ENCODE measurements at regions not wholly inside any gene's neighbourhood (a gene's known extent, or its start where the extent isn't known, plus 50 kb on each side); places are given as distances from the start of the nearest gene placed in this dataset.

DNA sequence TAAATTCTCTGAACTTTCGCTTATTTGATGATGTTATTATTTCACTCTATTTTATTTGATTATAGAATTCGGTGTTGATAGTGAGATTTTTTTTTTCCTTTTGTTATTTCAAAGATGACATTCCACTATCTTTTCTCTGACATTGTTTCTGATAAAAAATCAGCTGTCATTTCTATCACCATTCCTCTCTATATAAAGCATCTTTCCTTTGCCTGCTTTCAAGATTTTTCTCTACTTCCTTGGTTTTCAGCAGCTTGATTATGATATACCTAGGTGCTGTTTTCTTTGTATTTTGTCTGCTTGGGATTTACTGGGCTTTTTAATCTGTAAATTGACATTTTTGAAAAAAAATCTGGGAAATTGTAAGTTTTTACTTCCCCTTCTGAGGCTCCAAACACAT lies 344.0 kb downstream of the HLX start:
- Mint-ChIP-seq H3K9me3 (ENCODE audit: low read depth) (peaks cover 27% of the 10 kb centered on the region), H3K4me1 (ENCODE audit: low read depth) (no peaks in the 10 kb centered on the region), H3K27ac (no peak overlapping the region), H3K4me3 (no peak overlapping the region), H3K27me3 (peaks cover 9% of the 10 kb centered on the region), H3K36me3 (peaks cover 2% of the 10 kb centered on the region)

DNA sequence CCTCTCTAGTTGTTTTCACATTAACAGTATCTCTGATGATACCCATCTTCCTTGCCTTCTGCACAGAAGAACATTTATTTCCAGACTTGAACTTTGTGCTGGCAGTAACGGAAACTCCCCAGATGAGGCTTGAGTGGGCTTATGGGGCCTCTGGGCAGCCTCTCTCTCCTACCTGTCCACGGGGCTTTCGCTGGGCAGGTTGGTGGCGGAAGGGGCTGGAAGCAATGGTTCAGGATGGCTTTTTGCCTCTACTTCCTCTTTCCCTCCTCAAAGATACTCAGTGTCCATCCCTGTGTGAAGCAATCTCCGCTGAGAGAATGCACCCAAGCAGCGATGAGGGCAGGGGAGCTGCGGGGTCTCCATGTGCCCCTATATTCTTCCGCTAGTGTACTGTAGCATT lies 348.2 kb downstream of the HLX start:
- Mint-ChIP-seq H3K9me3 (ENCODE audit: low read depth) (peaks cover 27% of the 10 kb centered on the region), H3K27ac (no peak overlapping the region), H3K4me3 (no peak overlapping the region), H3K36me3 (peaks cover 2% of the 10 kb centered on the region), H3K27me3 (peaks cover 6% of the 10 kb centered on the region), H3K4me1 (ENCODE audit: low read depth) (no peaks in the 10 kb centered on the region)

- Mint-ChIP-seq H3K4me3 (no peak overlapping the region), H3K36me3 (peaks cover 2% of the 10 kb centered on the region), H3K27ac (no peak overlapping the region), H3K9me3 (ENCODE audit: low read depth) (peaks cover 27% of the 10 kb centered on the region), H3K27me3 (peaks cover 6% of the 10 kb centered on the region), H3K4me1 (ENCODE audit: low read depth) (no peaks in the 10 kb centered on the region)
These were observed 348.7 kb downstream of the HLX start for GRCh38 chr1:221227872-221228337.

- H3K27ac Mint-ChIP-seq = no peak overlapping the region
- H3K27me3 Mint-ChIP-seq = peaks cover 6% of the 10 kb centered on the region
- H3K9me3 Mint-ChIP-seq (ENCODE audit: low read depth) = peaks cover 22% of the 10 kb centered on the region
- H3K36me3 Mint-ChIP-seq = peaks cover 2% of the 10 kb centered on the region
- no peaks in the 10 kb centered on the region for H3K4me1 Mint-ChIP-seq (ENCODE audit: low read depth)
- no peak overlapping the region for H3K4me3 Mint-ChIP-seq
These were observed 349.4 kb downstream of the HLX start for GRCh38 chr1:221228594-221228993.

- Mint-ChIP-seq H3K4me1 (ENCODE audit: low read depth) (no peaks in the 10 kb centered on the region), H3K4me3 (no peak overlapping the region), H3K36me3 (peaks cover 2% of the 10 kb centered on the region), H3K27ac (no peak overlapping the region), H3K9me3 (ENCODE audit: low read depth) (peaks cover 6% of the 10 kb centered on the region), H3K27me3 (peaks cover 6% of the 10 kb centered on the region)
These were observed 351.4 kb downstream of the HLX start for GRCh38 chr1:221230605-221231004.

DNA sequence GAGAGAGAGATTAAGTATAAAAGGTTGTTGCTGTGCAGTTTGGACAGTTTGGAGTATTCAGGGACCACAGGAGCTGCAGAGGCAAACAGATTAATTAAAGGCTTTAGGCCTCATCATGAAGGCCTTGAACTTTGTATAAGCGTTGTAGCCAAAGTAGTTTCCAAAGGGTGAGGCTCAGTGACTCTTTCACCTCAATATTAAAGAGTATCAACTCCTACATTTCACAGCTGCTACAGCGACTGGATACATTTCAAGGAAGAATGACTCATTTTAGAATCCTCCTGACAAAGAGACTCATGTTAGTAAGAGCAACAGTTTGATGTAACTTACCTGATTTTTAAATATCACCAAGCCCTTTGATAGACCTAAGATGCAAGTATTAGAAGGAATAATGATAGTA lies 355.5 kb downstream of the HLX start:
- no peaks in the 10 kb centered on the region for H3K36me3 Mint-ChIP-seq
- H3K4me3 Mint-ChIP-seq = no peak overlapping the region
- peaks cover 1% of the 10 kb centered on the region for H3K27me3 Mint-ChIP-seq
- H3K9me3 Mint-ChIP-seq (ENCODE audit: low read depth) = no peaks in the 10 kb centered on the region
- no peaks in the 10 kb centered on the region for H3K4me1 Mint-ChIP-seq (ENCODE audit: low read depth)
- no peak overlapping the region for H3K27ac Mint-ChIP-seq

DNA sequence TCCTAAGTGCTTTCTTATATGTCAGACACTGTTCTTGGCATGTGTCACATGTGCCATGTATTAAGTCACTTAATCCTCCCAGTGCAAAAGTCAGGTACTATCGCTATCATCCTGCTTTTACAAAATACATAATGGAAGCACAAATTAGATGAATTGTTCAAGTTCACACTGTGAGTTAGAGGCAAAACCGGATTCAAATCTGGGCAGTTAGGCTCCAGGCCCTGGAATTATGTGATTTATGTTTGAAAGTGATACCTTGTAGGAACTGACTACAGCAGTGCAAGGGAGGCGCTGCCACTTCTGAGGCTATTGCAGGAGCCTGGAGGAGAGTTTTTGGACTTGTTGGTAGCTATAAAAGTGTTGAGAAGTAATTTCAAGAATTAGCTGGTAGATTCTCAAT lies 358.3 kb downstream of the HLX start:
- Mint-ChIP-seq H3K9me3 (ENCODE audit: low read depth) (no peaks in the 10 kb centered on the region), H3K36me3 (no peaks in the 10 kb centered on the region), H3K27me3 (peaks cover 4% of the 10 kb centered on the region), H3K4me1 (ENCODE audit: low read depth) (no peaks in the 10 kb centered on the region), H3K27ac (no peak overlapping the region), H3K4me3 (no peak overlapping the region)

DNA sequence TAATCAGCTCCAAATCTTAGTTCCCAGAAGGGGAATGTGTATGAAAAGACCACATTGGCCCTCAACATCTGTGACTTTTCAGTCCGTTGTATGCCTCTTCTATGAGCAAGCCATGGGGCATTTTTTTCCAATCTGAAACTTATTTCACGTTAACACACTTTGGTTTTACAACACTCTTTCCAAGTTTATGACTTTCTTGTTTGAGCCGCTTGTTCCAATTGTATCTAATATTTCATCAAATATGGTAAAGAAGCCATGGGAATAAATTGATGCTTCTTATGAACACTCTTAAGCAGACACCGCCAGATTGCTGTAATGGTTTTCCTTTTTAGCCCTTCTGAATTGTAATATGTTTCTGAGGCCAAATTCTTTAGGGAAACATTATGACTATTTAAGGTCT lies 359.9 kb downstream of the HLX start:
- H3K4me3 Mint-ChIP-seq = no peak overlapping the region
- no peaks in the 10 kb centered on the region for H3K9me3 Mint-ChIP-seq (ENCODE audit: low read depth)

GRCh38 chr1:221239792-221240191 lies 360.5 kb downstream of the HLX start:
- H3K9me3 Mint-ChIP-seq (ENCODE audit: low read depth) = no peaks in the 10 kb centered on the region
- no peak overlapping the region for H3K27ac Mint-ChIP-seq
- no peak overlapping the region for H3K4me3 Mint-ChIP-seq
- H3K4me1 Mint-ChIP-seq (ENCODE audit: low read depth) = no peaks in the 10 kb centered on the region
- H3K36me3 Mint-ChIP-seq = no peaks in the 10 kb centered on the region
- H3K27me3 Mint-ChIP-seq = peaks cover 6% of the 10 kb centered on the region

More for the DNA sequence above, 359.9 kb downstream of the HLX start:
- no peak overlapping the region for H3K27ac Mint-ChIP-seq
- no peaks in the 10 kb centered on the region for H3K36me3 Mint-ChIP-seq
- H3K27me3 Mint-ChIP-seq = peaks cover 6% of the 10 kb centered on the region
- no peaks in the 10 kb centered on the region for H3K4me1 Mint-ChIP-seq (ENCODE audit: low read depth)

GRCh38 chr1:221240690-221241089 lies 361.4 kb downstream of the HLX start:
- H3K27ac Mint-ChIP-seq = no peak overlapping the region
- H3K4me3 Mint-ChIP-seq = no peak overlapping the region

DNA sequence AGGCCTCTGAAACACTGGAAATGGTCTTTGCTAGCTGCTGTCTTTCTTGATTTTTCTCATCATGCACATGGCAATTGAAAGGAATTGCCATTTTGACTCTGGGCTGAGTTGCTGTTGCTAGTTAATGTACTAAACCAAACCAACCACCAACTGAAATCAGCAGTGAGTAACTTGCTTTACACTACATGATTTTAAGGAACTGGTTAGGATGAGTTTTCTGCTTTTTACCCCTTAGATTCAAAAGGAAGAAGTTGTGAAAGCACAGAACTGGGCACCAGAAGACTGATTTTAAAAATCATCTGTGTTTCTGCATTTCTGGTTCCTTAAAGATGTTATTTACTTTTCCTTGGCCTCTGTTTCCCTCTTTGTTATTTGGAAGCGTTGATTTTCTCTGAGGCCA lies 361.9 kb downstream of the HLX start:
- Mint-ChIP-seq H3K27me3 (peaks cover 9% of the 10 kb centered on the region), H3K9me3 (ENCODE audit: low read depth) (no peaks in the 10 kb centered on the region), H3K27ac (no peak overlapping the region), H3K36me3 (no peaks in the 10 kb centered on the region), H3K4me3 (no peak overlapping the region), H3K4me1 (ENCODE audit: low read depth) (no peaks in the 10 kb centered on the region)

More at GRCh38 chr1:221240690-221241089, 361.4 kb downstream of the HLX start:
- H3K27me3 Mint-ChIP-seq = peaks cover 9% of the 10 kb centered on the region
- no peaks in the 10 kb centered on the region for H3K4me1 Mint-ChIP-seq (ENCODE audit: low read depth)
- no peaks in the 10 kb centered on the region for H3K9me3 Mint-ChIP-seq (ENCODE audit: low read depth)
- H3K36me3 Mint-ChIP-seq = no peaks in the 10 kb centered on the region

GRCh38 chr1:221241592-221241991 lies 362.3 kb downstream of the HLX start:
- H3K36me3 Mint-ChIP-seq = no peaks in the 10 kb centered on the region
- H3K4me1 Mint-ChIP-seq (ENCODE audit: low read depth) = no peaks in the 10 kb centered on the region
- no peaks in the 10 kb centered on the region for H3K9me3 Mint-ChIP-seq (ENCODE audit: low read depth)
- no peak overlapping the region for H3K27ac Mint-ChIP-seq
- peaks cover 9% of the 10 kb centered on the region for H3K27me3 Mint-ChIP-seq
- no peak overlapping the region for H3K4me3 Mint-ChIP-seq

GRCh38 chr1:221246067-221246466 lies 366.8 kb downstream of the HLX start:
- no peaks in the 10 kb centered on the region for H3K4me1 Mint-ChIP-seq (ENCODE audit: low read depth)
- no peak overlapping the region for H3K27ac Mint-ChIP-seq
- no peaks in the 10 kb centered on the region for H3K36me3 Mint-ChIP-seq
- H3K27me3 Mint-ChIP-seq = peaks cover 6% of the 10 kb centered on the region
- H3K9me3 Mint-ChIP-seq (ENCODE audit: low read depth) = no peaks in the 10 kb centered on the region
- no peak overlapping the region for H3K4me3 Mint-ChIP-seq

DNA sequence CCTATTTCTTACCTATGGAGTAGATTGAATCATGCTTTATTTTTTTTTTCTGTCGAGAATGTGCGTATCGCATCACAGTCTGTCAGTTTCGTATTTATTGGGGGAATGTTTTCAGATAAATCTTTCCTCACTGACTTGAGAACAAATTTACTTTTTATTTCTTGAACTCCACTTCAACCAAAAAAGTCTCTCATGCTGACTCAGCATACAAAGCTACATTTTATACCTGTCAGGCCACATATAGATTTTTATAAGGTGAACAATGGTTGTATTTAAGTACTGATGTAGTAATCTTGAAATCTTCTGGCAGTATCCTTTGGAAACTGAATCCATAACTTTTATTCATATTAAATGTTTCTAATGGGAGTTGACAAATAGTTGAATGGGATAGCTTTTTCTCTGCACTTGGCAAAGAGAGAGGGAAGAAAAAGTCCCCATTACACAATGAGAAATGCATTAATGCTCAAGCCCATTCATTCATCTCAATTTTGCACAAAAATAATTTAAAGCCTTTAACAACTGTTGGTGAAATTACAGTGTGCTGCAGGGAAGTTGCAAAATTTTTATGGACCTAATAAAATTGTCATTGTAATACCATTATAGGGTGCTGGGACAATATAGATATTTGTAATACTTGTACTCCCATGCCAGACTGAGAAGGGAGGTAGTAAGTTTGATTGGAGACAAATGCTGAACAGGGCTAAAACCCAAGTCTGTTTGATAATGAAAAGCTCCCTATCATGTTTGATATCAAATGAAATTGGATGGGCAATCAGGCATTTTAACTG lies 367.6 kb downstream of the HLX start:
- Mint-ChIP-seq H3K4me3 (no peak overlapping the region), H3K9me3 (ENCODE audit: low read depth) (no peaks in the 10 kb centered on the region), H3K4me1 (ENCODE audit: low read depth) (no peaks in the 10 kb centered on the region), H3K27me3 (peaks cover 7% of the 10 kb centered on the region), H3K36me3 (no peaks in the 10 kb centered on the region), H3K27ac (no peak overlapping the region)

DNA sequence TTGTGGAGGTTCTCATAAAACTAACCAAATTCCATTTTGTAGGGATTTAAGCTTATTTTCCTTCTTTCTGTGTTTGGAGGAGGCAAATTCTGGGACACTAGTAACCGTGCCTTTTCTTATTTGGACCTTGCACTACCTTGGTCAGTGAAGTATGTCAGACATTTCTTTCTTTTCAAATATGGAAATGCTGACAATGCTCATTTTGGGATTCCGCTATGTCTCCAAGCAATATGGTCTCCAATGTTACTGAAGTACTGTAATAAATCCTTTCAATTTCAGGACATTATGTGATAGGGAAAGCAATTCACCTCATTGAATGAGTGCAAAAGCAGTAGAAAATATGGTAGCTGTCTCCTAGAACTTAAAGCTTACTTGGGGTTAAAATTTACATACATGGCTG lies 372.3 kb downstream of the HLX start:
- H3K9me3 Mint-ChIP-seq (ENCODE audit: low read depth) = no peaks in the 10 kb centered on the region
- no peak overlapping the region for H3K4me3 Mint-ChIP-seq
- H3K36me3 Mint-ChIP-seq = no peaks in the 10 kb centered on the region
- H3K4me1 Mint-ChIP-seq (ENCODE audit: low read depth) = no peaks in the 10 kb centered on the region
- peaks cover 5% of the 10 kb centered on the region for H3K27me3 Mint-ChIP-seq
- no peak overlapping the region for H3K27ac Mint-ChIP-seq

GRCh38 chr1:221254813-221255212 lies 375.6 kb downstream of the HLX start:
- Mint-ChIP-seq H3K9me3 (ENCODE audit: low read depth) (no peaks in the 10 kb centered on the region), H3K27ac (no peak overlapping the region), H3K4me1 (ENCODE audit: low read depth) (no peaks in the 10 kb centered on the region), H3K36me3 (no peaks in the 10 kb centered on the region), H3K27me3 (peaks cover 5% of the 10 kb centered on the region), H3K4me3 (no peak overlapping the region)
